Upper lobe of right lung (tissue), 1 donor: ENCODE measurements at regions not wholly inside any gene's neighbourhood (a gene's known extent, or its start where the extent isn't known, plus 50 kb on each side); places are given as distances from the start of the nearest gene placed in this dataset.

Experiments used
- ATAC-seq: fragments of 200-7000 bp; cut with Tn5 transposase; one replicate; pipeline ENCODE4 v1.9.1; 2020; ENCODE audit warnings: mild to moderate bottlenecking, moderate library complexity
- DNase-seq: peaks from one replicate; pipeline ENCODE4 v3.0.0-alpha.2; 2020
- H3K27ac ChIP-seq: fragments of 200-600 bp; one replicate; pipeline ENCODE4 v1.8.0; 2022
- H3K27me3 ChIP-seq: fragments of 200-600 bp; one replicate; pipeline ENCODE4 v1.8.0; 2022; ENCODE audit warnings: mild to moderate bottlenecking
- H3K36me3 ChIP-seq: fragments of 200-600 bp; one replicate; pipeline ENCODE4 v1.8.0; 2022
- H3K4me1 ChIP-seq: fragments of 200-600 bp; one replicate; pipeline ENCODE4 v1.8.0; 2022
- H3K4me3 ChIP-seq: fragments of 200-600 bp; one replicate; pipeline ENCODE4 v1.8.0; 2022; ENCODE audit warnings: mild to moderate bottlenecking
- H3K9me3 ChIP-seq: fragments of 200-600 bp; one replicate; pipeline ENCODE4 v1.8.0; 2022
- intact Hi-C: fragments of 100-400 bp; cut with DNase I; formaldehyde crosslinking; loops from one replicate; pipeline ENCODE4 v1.11.0; 2022
- TF ChIP-seq, protein P1 (sequence below): fragments of 200-600 bp; IDR thresholded peaks from one replicate; pipeline ENCODE4 v1.8.0; 2022; ENCODE audit warnings: antibody characterized with exemption
- donor health status: DM: no; HTN: yes; CAD: no; lungs with severe emphysema.

DNA sequence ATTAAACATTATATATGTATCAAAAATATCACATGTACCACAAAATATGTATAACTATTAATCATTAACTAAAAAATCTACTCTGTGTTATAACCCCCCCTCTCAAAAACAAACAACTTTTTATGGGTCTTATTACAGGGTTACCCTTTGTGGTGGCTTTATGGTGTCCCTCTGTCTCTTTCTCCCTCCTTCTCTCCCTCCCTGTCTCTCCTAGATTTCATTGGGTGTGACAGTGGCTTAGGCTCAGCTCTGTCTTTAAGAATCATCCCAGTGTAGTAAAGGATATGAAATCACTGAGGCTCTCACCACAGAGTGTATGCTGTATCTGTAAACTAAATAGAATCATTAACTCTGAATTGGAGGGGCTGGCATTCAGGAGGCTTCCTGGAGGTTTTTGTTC is 93.7 kb downstream of the TDRD15 start:
- Histone ChIP-seq H3K27ac (no peak overlapping the region), H3K9me3 (no peaks in the 10 kb centered on the region), H3K27me3 (no peaks in the 10 kb centered on the region), H3K36me3 (no peaks in the 10 kb centered on the region), H3K4me3 (no peak overlapping the region), H3K4me1 (peaks cover 3% of the 10 kb centered on the region)
- TF ChIP-seq, protein P1, sequence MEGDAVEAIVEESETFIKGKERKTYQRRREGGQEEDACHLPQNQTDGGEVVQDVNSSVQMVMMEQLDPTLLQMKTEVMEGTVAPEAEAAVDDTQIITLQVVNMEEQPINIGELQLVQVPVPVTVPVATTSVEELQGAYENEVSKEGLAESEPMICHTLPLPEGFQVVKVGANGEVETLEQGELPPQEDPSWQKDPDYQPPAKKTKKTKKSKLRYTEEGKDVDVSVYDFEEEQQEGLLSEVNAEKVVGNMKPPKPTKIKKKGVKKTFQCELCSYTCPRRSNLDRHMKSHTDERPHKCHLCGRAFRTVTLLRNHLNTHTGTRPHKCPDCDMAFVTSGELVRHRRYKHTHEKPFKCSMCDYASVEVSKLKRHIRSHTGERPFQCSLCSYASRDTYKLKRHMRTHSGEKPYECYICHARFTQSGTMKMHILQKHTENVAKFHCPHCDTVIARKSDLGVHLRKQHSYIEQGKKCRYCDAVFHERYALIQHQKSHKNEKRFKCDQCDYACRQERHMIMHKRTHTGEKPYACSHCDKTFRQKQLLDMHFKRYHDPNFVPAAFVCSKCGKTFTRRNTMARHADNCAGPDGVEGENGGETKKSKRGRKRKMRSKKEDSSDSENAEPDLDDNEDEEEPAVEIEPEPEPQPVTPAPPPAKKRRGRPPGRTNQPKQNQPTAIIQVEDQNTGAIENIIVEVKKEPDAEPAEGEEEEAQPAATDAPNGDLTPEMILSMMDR, result no peak
- DNase-seq (no peak), ATAC-seq (no peak)
- intact Hi-C loops, result no loop called here

DNA sequence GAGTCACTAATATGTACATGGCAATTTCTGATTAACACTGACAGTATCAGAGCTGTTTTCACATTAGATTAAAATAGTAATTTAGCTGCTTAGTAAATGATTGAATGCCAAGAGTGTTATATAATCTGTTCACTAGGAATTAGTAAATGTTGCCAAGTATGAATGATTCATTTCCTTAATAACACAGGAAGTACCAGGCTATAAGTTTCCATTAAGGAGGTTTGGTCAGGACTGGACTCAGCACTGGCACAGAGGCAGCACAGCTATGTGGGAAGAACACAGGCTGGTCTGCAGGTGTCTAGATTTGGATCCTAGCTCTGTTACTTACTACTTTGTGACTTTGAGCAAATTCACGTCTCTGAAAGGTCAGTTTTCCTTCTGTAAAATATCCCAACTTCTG is 97.2 kb downstream of the TDRD15 start:
- Histone ChIP-seq H3K4me3 (no peak overlapping the region), H3K9me3 (no peaks in the 10 kb centered on the region), H3K27me3 (no peaks in the 10 kb centered on the region), H3K36me3 (no peaks in the 10 kb centered on the region), H3K4me1 (peaks cover 3% of the 10 kb centered on the region), H3K27ac (no peak overlapping the region)
- ATAC-seq, result peak; percentile 61
- TF ChIP-seq, protein P1, result no peak
- intact Hi-C loops, result no loop called here
- no peak for DNase-seq

DNA sequence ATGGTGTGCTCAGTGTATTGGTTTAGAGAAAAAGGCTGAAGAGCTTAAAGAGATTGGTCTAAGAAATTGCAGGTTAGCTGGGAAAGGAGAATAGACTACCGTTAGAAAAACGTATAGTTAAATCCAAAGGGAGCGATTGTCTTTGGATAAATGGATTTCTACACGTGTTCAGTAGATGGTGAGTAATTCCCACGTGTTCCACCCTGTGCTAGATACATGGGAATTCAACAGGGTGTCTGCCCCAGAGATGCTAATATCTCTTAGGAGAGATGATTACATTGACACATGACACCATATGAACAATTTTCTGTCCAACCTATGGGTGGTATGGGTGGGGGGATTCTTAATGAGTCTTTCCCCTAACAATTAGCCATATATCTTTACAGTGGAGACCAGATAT is 99.8 kb downstream of the TDRD15 start:
- no peaks in the 10 kb centered on the region for H3K36me3 ChIP-seq
- ATAC-seq (no peak), DNase-seq (no peak)
- H3K4me3 ChIP-seq, result no peak overlapping the region
- intact Hi-C loops, result no loop called here
- TF ChIP-seq, protein P1, result no peak
- no peaks in the 10 kb centered on the region for H3K27me3 ChIP-seq
- H3K9me3 ChIP-seq, result no peaks in the 10 kb centered on the region
- H3K27ac ChIP-seq, result no peak overlapping the region
- H3K4me1 ChIP-seq, result peaks cover 3% of the 10 kb centered on the region

DNA sequence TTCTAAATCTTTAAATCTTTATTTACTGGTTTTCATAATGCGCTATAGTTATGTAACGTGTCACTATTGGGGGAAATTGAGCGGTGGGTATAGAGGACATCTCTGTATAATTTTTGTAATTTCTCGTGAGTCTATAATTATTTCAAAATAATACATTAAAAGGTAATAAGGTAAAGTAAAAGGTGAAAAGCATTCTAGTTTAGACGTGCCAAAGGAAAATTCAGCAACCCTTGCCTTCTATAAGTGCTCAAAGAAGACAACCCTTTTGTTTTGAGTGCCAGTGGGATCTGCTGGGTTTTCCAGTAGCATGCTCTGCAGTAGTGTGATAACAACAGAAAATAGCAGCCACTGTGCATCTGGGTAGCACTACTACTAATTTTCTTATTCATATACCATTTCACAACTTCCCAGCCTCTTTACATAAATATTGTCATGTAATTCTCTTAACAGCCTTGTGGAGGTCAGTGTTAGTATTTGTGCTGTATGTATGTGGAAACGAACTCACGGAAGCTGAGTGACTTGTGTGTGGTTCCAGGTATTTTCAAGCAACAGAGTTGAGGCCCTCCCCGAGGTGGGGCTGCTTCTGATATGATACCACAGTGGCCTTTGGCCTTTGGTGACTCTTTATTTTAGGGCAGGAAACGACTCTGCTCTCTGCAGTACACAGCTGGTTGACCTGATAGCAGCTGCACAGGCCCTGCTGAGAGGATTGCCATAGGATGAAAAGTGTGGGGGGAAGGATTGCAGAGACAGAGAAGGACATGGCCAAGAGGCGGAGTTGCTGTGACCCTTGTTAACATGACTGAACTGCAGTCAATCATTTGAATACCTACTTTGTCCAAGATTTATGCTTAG is 104.5 kb downstream of the TDRD15 start:
- Histone ChIP-seq H3K27ac (no peak overlapping the region), H3K4me3 (no peak overlapping the region), H3K4me1 (no peaks in the 10 kb centered on the region), H3K9me3 (no peaks in the 10 kb centered on the region), H3K36me3 (no peaks in the 10 kb centered on the region), H3K27me3 (no peaks in the 10 kb centered on the region)
- TF ChIP-seq, protein P1, result no peak
- intact Hi-C loops, result no loop called here
- DNase-seq (no peak), ATAC-seq (no peak)

DNA sequence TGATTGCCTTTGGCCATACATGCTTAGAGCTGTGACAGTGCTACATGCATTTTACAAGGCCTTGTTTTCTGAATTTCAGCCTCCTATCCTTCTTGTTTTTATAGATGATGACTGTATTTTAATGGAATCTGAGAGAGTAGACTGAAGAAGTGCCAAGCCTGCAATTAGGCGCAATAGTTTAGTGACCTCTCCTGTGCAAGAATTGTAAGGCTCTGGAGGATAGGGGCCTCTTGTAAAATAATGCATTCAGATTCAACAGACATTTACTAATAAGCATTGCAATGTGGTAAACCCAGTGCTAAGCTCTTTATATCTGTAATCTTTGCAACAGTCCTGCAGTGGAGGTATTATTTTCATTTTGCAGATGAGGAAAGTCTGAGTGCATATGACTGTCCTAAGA is 105.5 kb downstream of the TDRD15 start:
- Histone ChIP-seq H3K36me3 (no peaks in the 10 kb centered on the region), H3K27ac (no peak overlapping the region), H3K4me1 (no peaks in the 10 kb centered on the region), H3K4me3 (no peak overlapping the region), H3K27me3 (no peaks in the 10 kb centered on the region), H3K9me3 (no peaks in the 10 kb centered on the region)
- DNase-seq, result no peak
- no peak for ATAC-seq
- intact Hi-C loops, result no loop called here
- TF ChIP-seq, protein P1, result no peak
